Fibroblast of lung (primary cell): ENCODE measurements at regions not wholly inside any gene's neighbourhood (a gene's known extent, or its start where the extent isn't known, plus 50 kb on each side); places are given as distances from the start of the nearest gene placed in this dataset.

Experiments used
- DNase-seq, 2 donors: peaks; one replicate each; pipeline versions ENCODE4 v3.0.0 to v3.0.0-alpha.2; 2010; ENCODE audit warnings: low read depth in 2 of 2
- H2AFZ ChIP-seq: 2 replicates; pipeline ENCODE4 v1.5.1; 2012; ENCODE audit warnings: low read length, control low read depth, inconsistent platforms
- H3K27ac ChIP-seq: 2 replicates; pipeline ENCODE4 v1.5.1; 2011; ENCODE audit warnings: low read length, control low read depth; ENCODE audit not compliant: insufficient read depth
- H3K27me3 ChIP-seq: 2 replicates; pipeline ENCODE4 v1.5.1; 2011; ENCODE audit warnings: mild to moderate bottlenecking, low read length; ENCODE audit not compliant: control insufficient read depth, insufficient read depth
- H3K36me3 ChIP-seq: 2 replicates; pipeline ENCODE4 v1.5.1; 2011; ENCODE audit warnings: low read length; ENCODE audit not compliant: control insufficient read depth, insufficient read depth
- H3K4me1 ChIP-seq: 2 replicates; pipeline ENCODE4 v1.5.1; 2011; ENCODE audit warnings: low read length; ENCODE audit not compliant: control insufficient read depth, insufficient read depth; ENCODE audit errors: extremely low read depth
- H3K4me2 ChIP-seq: 2 replicates; pipeline ENCODE4 v1.5.1; 2011; ENCODE audit warnings: low read length, control low read depth; ENCODE audit not compliant: insufficient read depth; ENCODE audit errors: extremely low read depth
- H3K4me3 ChIP-seq, 4 experiments: fragments of 200-600 bp in 1 of 4; sonication (generic) in 1 of 4; replicated peaks in 1 of 4; 2 replicates each; pipeline ENCODE4 v1.5.1; 2011 to 2016; ENCODE audit warnings: low read length in 4 of 4, low read depth in 3 of 4, mild to moderate bottlenecking in 3 of 4, control low read depth in 2 of 4, inconsistent platforms in 1 of 4, mixed read lengths in 1 of 4; ENCODE audit not compliant: insufficient read depth in 1 of 4; ENCODE audit errors: control extremely low read depth in 1 of 4
- H3K79me2 ChIP-seq: 2 replicates; pipeline ENCODE4 v1.5.1; 2012; ENCODE audit warnings: mild to moderate bottlenecking, low read length, inconsistent platforms; ENCODE audit not compliant: control insufficient read depth, insufficient read depth
- H3K9ac ChIP-seq: 2 replicates; pipeline ENCODE4 v1.5.1; 2011; ENCODE audit warnings: mild to moderate bottlenecking, low read length, control low read depth; ENCODE audit not compliant: insufficient read depth
- H3K9me3 ChIP-seq: 2 replicates; pipeline ENCODE4 v1.5.1; 2012; ENCODE audit warnings: low read depth, low read length; ENCODE audit not compliant: control insufficient read depth, insufficient read depth
- H4K20me1 ChIP-seq: 2 replicates; pipeline ENCODE4 v1.5.1; 2011; ENCODE audit warnings: low read length; ENCODE audit not compliant: control insufficient read depth, insufficient read depth; ENCODE audit errors: extremely low read depth
- EZH2 ChIP-seq: IDR thresholded peaks from 2 replicates; pipeline ENCODE4 v1.5.1; 2012; ENCODE audit warnings: low read length, control low read depth, mild to moderate bottlenecking; ENCODE audit errors: missing control alignments
- TF ChIP-seq, protein P1 (sequence below), 2 donors: IDR thresholded peaks in 1 of 2; conservative IDR thresholded peaks in 1 of 2; 1 replicate in 1 of 2; 2 replicates in 1 of 2; pipeline ENCODE4 v1.5.1; 2011 to 2012; ENCODE audit warnings: low read length in 2 of 2, control low read depth in 1 of 2, inconsistent platforms in 1 of 2, low read depth in 1 of 2, mild to moderate bottlenecking in 1 of 2

DNA sequence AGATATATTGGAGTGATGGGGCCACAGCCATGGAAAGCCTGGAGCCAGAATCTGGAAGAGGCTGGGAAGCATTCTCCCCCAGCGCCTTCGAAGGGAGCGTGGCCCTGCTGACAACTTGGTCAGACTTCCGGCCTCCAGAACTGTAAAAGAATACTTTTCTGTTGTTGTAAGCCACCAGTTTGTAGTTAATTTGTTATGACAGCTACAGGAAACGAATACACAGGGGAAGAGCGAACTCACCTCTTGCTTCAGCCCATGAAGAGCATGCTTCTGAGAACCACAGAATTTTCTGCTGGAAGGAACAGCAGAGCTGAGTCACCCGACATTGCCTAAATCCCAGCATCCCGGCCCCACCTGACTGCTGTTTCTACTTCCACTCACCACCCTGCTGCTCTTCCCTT, 501.7 kb downstream of the SHQ1 start:
- H3K27me3 ChIP-seq: no peaks in the 10 kb centered on the region
- peak overlapping the region; percentile 37 for H3K27ac ChIP-seq
- no peaks in the 10 kb centered on the region for H4K20me1 ChIP-seq
- TF ChIP-seq, protein P1, sequence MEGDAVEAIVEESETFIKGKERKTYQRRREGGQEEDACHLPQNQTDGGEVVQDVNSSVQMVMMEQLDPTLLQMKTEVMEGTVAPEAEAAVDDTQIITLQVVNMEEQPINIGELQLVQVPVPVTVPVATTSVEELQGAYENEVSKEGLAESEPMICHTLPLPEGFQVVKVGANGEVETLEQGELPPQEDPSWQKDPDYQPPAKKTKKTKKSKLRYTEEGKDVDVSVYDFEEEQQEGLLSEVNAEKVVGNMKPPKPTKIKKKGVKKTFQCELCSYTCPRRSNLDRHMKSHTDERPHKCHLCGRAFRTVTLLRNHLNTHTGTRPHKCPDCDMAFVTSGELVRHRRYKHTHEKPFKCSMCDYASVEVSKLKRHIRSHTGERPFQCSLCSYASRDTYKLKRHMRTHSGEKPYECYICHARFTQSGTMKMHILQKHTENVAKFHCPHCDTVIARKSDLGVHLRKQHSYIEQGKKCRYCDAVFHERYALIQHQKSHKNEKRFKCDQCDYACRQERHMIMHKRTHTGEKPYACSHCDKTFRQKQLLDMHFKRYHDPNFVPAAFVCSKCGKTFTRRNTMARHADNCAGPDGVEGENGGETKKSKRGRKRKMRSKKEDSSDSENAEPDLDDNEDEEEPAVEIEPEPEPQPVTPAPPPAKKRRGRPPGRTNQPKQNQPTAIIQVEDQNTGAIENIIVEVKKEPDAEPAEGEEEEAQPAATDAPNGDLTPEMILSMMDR (conservative IDR thresholded peaks at IDR 0.05 in 1 of 2, IDR thresholded peaks at IDR 0.05 in 1 of 2; ENCODE audit: low read depth in 1 of 2, low read length in 2 of 2): no peak
- TF ChIP-seq EZH2: no peak
- peaks cover 2% of the 10 kb centered on the region for H3K4me1 ChIP-seq
- no peaks in the 10 kb centered on the region for H3K79me2 ChIP-seq
- H3K36me3 ChIP-seq: no peaks in the 10 kb centered on the region
- no peak overlapping the region for H3K4me3 ChIP-seq
- DNase-seq: peak; percentile 95 to 99
- H3K4me2 ChIP-seq: peak overlapping the region; percentile 15
- no peaks in the 10 kb centered on the region for H3K9me3 ChIP-seq
- no peak overlapping the region for H3K9ac ChIP-seq
- H2AFZ ChIP-seq: no peak overlapping the region

DNA sequence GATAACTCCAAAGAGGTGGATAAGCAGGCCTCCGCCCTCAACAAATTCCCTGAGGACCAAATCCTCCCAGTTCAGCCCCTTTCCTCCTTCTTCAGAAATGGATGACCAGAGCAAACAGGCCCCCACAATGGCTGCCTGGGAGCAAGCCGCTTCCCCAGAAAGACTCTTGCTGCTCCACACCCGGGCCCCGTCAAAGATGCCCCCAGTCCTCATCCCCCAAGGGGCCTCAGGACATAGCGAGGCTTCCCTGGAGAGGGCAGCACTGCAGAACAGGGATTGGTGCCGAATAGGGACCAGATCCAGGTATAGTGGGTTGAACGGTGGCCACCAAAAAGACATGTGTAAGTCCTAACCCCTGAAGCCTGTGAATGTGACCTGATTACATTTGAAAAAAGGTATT, 502.3 kb downstream of the SHQ1 start:
- Histone ChIP-seq H3K9ac (no peak overlapping the region), H3K9me3 (no peaks in the 10 kb centered on the region), H3K36me3 (no peaks in the 10 kb centered on the region), H3K4me3 (no peak overlapping the region), H3K4me2 (no peak overlapping the region), H2AFZ (no peak overlapping the region), H3K27ac (peak overlapping the region; percentile 37), H3K27me3 (no peaks in the 10 kb centered on the region), H3K79me2 (no peaks in the 10 kb centered on the region), H4K20me1 (no peaks in the 10 kb centered on the region), H3K4me1 (peaks cover 2% of the 10 kb centered on the region)
- DNase-seq: no peak
- TF ChIP-seq, protein P1 (conservative IDR thresholded peaks at IDR 0.05 in 1 of 2, IDR thresholded peaks at IDR 0.05 in 1 of 2; ENCODE audit: low read depth in 1 of 2, low read length in 2 of 2): no peak
- TF ChIP-seq EZH2: no peak

GRCh38 chr3:72345237-72345878, 502.9 kb downstream of the SHQ1 start:
- Histone ChIP-seq H3K27me3 (no peaks in the 10 kb centered on the region), H3K9me3 (no peaks in the 10 kb centered on the region), H2AFZ (no peak overlapping the region), H3K9ac (no peak overlapping the region), H3K27ac (no peak overlapping the region), H3K4me3 (no peak overlapping the region), H4K20me1 (no peaks in the 10 kb centered on the region), H3K36me3 (no peaks in the 10 kb centered on the region), H3K4me1 (peaks cover 2% of the 10 kb centered on the region), H3K4me2 (no peak overlapping the region), H3K79me2 (no peaks in the 10 kb centered on the region)
- TF ChIP-seq EZH2: no peak
- TF ChIP-seq, protein P1 (conservative IDR thresholded peaks at IDR 0.05 in 1 of 2, IDR thresholded peaks at IDR 0.05 in 1 of 2; ENCODE audit: low read depth in 1 of 2, low read length in 2 of 2): no peak
- peak in 1 of 2 donors; percentile 73 for DNase-seq
